Heart right ventricle (tissue), 16 donors: ENCODE measurements at regions not wholly inside any gene's neighbourhood (a gene's known extent, or its start where the extent isn't known, plus 50 kb on each side); places are given as distances from the start of the nearest gene placed in this dataset.

Experiments
- ATAC-seq, 8 donors: fragments of 200-7000 bp; cut with Tn5 transposase; one replicate each; pipeline ENCODE4 v1.9.1; 2020; ENCODE audit warnings: mild to moderate bottlenecking in 8 of 8, moderate library complexity in 8 of 8, moderate number of reproducible peaks in 1 of 8
- DNase-seq, 2 donors: peaks; one replicate each; pipeline ENCODE4 v3.0.0-alpha.2; 2020
- H3K27ac ChIP-seq, 10 donors: fragments of 200-600 bp; sonication (generic) in 2 of 10; one replicate each; pipeline versions ENCODE4 v1.5.0 to v1.8.0; 2020 to 2022; ENCODE audit warnings: mild to moderate bottlenecking in 3 of 10
- H3K27me3 ChIP-seq, 7 donors: fragments of 200-600 bp; one replicate each; pipeline ENCODE4 v1.8.0; 2021 to 2022; ENCODE audit warnings: mild to moderate bottlenecking in 2 of 7
- H3K36me3 ChIP-seq, 9 donors: fragments of 200-600 bp; sonication (generic) in 1 of 9; one replicate each; pipeline versions ENCODE4 v1.5.0 to v1.8.0; 2020 to 2022; ENCODE audit warnings: mild to moderate bottlenecking in 2 of 9
- H3K4me1 ChIP-seq, 9 donors: fragments of 200-600 bp; sonication (generic) in 1 of 9; one replicate each; pipeline versions ENCODE4 v1.5.0 to v1.8.0; 2020 to 2022; ENCODE audit warnings: mild to moderate bottlenecking in 4 of 9
- H3K4me3 ChIP-seq, 10 donors: fragments of 200-600 bp; sonication (generic) in 2 of 10; one replicate each; pipeline versions ENCODE4 v1.5.0 to v1.8.0; 2020 to 2022; ENCODE audit warnings: mild to moderate bottlenecking in 7 of 10, moderate library complexity in 2 of 10
- H3K9me3 ChIP-seq, 11 donors: fragments of 200-600 bp in 10 of 11; sonication (generic) in 2 of 11; one replicate each; pipeline versions ENCODE4 v1.5.0 to v1.8.0; 2013 to 2022; ENCODE audit warnings: mild to moderate bottlenecking in 2 of 11, control low read depth in 1 of 11, moderate library complexity in 1 of 11
- WGBS, 2 donors: extraction: QIAGEN DNeasy Blood & Tissue Kit; methylation state at CpG; one replicate each; pipeline ENCODE4 v1.1.7; 2013; ENCODE audit warnings: inconsistent platforms in 1 of 2; 5-methylcytosine and 5-hydroxymethylcytosine counted together
- intact Hi-C, 10 donors: fragments of 100-400 bp; cut with DNase I; formaldehyde crosslinking; loops; one replicate each; pipeline versions ENCODE4 v1.11.1 to v1.14.2; 2022
- TF ChIP-seq, protein P1 (sequence below), 9 donors: fragments of 200-600 bp; sonication (generic) in 2 of 9; IDR thresholded peaks; one replicate each; pipeline versions ENCODE4 v1.5.0 to v1.8.0; 2021 to 2022; ENCODE audit warnings: antibody characterized with exemption in 9 of 9, mild to moderate bottlenecking in 5 of 9, moderate library complexity in 1 of 9
- donor health status: Arrhythmogenic right ventricular cardiomyopathy.
- donor health status: ischemic (EF 13 %, LVEDD 7.1; RV severe dilation, severe dysfunction).
- donor health status: healthy with polysubstance abuse.
- donor health status: DM: no; HTN: yes; CAD: no.
- donor health status: DM: no; HTN: no; CAD: no.
- donor health status: ischemic (EF 25% LVEDD 6.9; RV normal size, moderate dysfunction).
- donor health status: ischemic (EF 25% LVEDD 5.7; RV mildly dilated, moderate dysfunction).
- donor health status: healthy.
- donor health status: DM: yes; HTN: yes; CAD: no.
- donor health status: Ischemic cardiomyopathy.
- donor health status: ischemic (EF 35%, LVEDD 5.7; RV mildly dilated, moderate dysfunction).
- donor health status: nonischemic (EF 11% LVEDD 7.7; RV severe dilation, severe dysfunction).
- donor health status: DM: yes; HTN: yes; CAD: no.
- donor health status: PGD.
- donor health status: ischemic (EF 29% LVEDD 5.4; RV normal size, mild dysfunction).
- donor health status: nonischemic (EF 23%, LVEDD 6.1; RV moderate dilation, normal function).

DNA sequence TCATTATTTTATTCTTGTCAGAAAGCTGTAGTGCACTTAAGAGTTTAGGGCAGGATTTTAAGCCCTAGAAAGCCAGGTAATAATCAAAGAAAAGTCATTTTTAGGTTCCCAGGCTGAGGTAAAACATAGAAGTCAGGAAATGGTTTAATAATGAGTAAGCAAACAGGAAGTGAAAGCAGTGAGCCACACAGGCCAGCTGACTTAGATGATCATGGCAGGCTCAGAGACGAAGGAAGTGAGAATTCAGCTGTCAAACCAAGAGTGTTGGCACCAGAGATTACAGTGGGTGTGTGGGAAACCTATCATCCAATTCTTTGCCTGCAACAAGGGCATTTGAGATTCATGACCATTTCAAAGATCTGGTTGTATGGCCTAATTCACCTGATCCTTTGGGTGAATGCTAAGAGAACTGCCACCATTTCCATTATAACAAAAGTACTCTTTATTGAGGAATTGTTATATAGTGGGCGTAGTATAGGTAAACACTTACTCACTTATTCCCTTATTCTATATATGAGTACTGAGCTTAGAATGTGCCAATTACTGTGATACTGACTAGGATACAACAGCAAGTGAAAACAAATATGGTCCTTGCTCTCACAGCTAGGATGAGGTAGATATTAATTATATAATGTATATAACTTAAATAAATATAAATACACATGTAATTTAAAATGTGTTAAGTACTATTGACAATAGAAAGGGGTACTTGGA lies 103.7 kb upstream of the EDNRB start:
- ATAC-seq = peak in 7 of 8 donors; percentile 58 to 81 (median 76)
- WGBS, 2 donors = 67% methylated on average over 2 of the region's 2 CpGs
- peaks cover 0 to 16% (median 7%) of the 10 kb centered on the region in 11 donors for H3K9me3 ChIP-seq

DNA sequence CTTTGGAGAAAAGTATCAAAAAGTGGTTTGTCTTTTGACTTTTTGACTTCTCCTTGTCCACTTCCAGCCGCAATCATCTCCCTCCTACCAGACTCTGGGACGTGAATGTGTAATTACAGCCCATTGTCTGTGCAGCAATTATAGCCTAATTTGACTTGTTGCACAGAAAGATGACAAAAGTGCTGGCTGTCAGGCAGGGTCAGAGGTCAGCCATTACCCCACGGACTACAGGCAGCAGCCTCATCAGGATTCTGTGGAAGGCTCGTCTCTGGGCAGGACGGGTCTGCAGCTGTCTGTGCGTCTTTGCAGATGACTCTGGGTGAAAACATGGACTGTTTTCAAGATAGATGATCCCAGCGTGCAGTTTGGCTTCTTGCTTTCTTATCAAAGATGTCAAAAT lies 102.2 kb upstream of the EDNRB start:
- ATAC-seq = no peak
- Histone ChIP-seq H3K36me3 (no peaks in the 10 kb centered on the region), H3K4me1 (peaks cover 0 to 16% (median 9%) of the 10 kb centered on the region in 9 donors), H3K27ac (no peak overlapping the region), H3K27me3 (no peaks in the 10 kb centered on the region), H3K9me3 (peaks cover 0 to 24% (median 7%) of the 10 kb centered on the region in 11 donors), H3K4me3 (no peak overlapping the region)
- DNase-seq = no peak
- intact Hi-C loops = no loop called here
- TF ChIP-seq, protein P1, sequence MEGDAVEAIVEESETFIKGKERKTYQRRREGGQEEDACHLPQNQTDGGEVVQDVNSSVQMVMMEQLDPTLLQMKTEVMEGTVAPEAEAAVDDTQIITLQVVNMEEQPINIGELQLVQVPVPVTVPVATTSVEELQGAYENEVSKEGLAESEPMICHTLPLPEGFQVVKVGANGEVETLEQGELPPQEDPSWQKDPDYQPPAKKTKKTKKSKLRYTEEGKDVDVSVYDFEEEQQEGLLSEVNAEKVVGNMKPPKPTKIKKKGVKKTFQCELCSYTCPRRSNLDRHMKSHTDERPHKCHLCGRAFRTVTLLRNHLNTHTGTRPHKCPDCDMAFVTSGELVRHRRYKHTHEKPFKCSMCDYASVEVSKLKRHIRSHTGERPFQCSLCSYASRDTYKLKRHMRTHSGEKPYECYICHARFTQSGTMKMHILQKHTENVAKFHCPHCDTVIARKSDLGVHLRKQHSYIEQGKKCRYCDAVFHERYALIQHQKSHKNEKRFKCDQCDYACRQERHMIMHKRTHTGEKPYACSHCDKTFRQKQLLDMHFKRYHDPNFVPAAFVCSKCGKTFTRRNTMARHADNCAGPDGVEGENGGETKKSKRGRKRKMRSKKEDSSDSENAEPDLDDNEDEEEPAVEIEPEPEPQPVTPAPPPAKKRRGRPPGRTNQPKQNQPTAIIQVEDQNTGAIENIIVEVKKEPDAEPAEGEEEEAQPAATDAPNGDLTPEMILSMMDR (IDR thresholded peaks at IDR 0.05) = no peak
- 50 to 61% methylated on average over 7 of the region's 7 CpGs for WGBS, 2 donors

More for the DNA sequence above, 103.7 kb upstream of the EDNRB start:
- DNase-seq = peak in 1 of 2 donors; percentile 40
- intact Hi-C loops = no loop called here
- H3K4me3 ChIP-seq = no peak overlapping the region
- peaks cover 0 to 16% (median 9%) of the 10 kb centered on the region in 9 donors for H3K4me1 ChIP-seq
- no peaks in the 10 kb centered on the region for H3K27me3 ChIP-seq
- TF ChIP-seq, protein P1 (IDR thresholded peaks at IDR 0.05) = no peak
- H3K36me3 ChIP-seq = no peaks in the 10 kb centered on the region
- H3K27ac ChIP-seq = peak overlapping the region in 2 of 10 donors; percentile 7 to 67

GRCh38 chr13:78015782-78016181 lies 97.2 kb upstream of the EDNRB start:
- no peaks in the 10 kb centered on the region for H3K27me3 ChIP-seq
- H3K36me3 ChIP-seq = no peaks in the 10 kb centered on the region
- H3K27ac ChIP-seq = no peak overlapping the region
- ATAC-seq = no peak
- WGBS, 2 donors = 85 to 88% methylated on average over 3 of the region's 3 CpGs
- intact Hi-C loops = no loop called here
- TF ChIP-seq, protein P1 (IDR thresholded peaks at IDR 0.05) = no peak
- no peak overlapping the region for H3K4me3 ChIP-seq
- H3K9me3 ChIP-seq = peaks cover 0 to 16% (median 0%) of the 10 kb centered on the region in 11 donors
- no peaks in the 10 kb centered on the region for H3K4me1 ChIP-seq
- no peak for DNase-seq

- H3K27ac ChIP-seq = no peak overlapping the region
- H3K9me3 ChIP-seq = peaks cover 0 to 5% (median 0%) of the 10 kb centered on the region in 11 donors
- no peaks in the 10 kb centered on the region for H3K4me1 ChIP-seq
- ATAC-seq (no peak), DNase-seq (no peak)
- WGBS, 2 donors = 93 to 95% methylated on average over 2 of the region's 2 CpGs
- intact Hi-C loops = no loop called here
- H3K27me3 ChIP-seq = no peaks in the 10 kb centered on the region
- TF ChIP-seq, protein P1 (IDR thresholded peaks at IDR 0.05) = no peak
- no peaks in the 10 kb centered on the region for H3K36me3 ChIP-seq
- H3K4me3 ChIP-seq = no peak overlapping the region
Measured at GRCh38 chr13:78012046-78012445, 93.4 kb upstream of the EDNRB start.
